ENCODE measurements at regions not wholly inside any gene's neighbourhood (a gene's known extent, or its start where the extent isn't known, plus 50 kb on each side); places are given as distances from the start of the nearest gene placed in this dataset.

DNA sequence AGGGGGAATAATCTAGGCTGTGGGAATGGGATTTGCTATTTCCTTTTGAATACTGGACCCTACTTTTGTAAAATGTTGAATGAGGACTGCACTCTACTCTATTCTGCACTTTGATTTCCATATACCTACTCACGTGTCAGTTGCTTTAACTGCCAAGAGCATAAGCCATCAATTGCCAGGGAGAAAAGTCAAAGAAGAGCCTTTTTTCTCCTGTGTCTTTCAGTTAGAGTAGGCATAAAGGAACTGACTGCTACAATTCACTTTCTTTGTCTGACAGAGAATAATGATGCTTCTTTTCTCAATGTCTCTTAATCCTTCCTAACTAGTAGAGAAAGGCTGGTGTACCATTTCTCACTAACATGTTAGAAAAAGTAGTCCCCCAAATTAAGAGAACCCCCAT lies 231.6 kb downstream of the ELAVL2 start:
- no peaks in the 10 kb centered on the region for H3K9me2 ChIP-seq (ENCODE audit: insufficient read depth, low read length)
- H3K9me3 ChIP-seq (ENCODE audit: low read length) = no peaks in the 10 kb centered on the region
- H3K4me2 ChIP-seq (ENCODE audit: low read length) = no peak overlapping the region
- no peak overlapping the region for H2AFZ ChIP-seq (ENCODE audit: low read depth, low read length)
- no peaks in the 10 kb centered on the region for H3K27me3 ChIP-seq (ENCODE audit: insufficient read depth, low read depth, low read length)
- H4K20me1 ChIP-seq (ENCODE audit: insufficient read depth) = no peaks in the 10 kb centered on the region
- H3K79me2 ChIP-seq (replicated peaks; ENCODE audit: insufficient read depth, low read length) = no peaks in the 10 kb centered on the region
- H3K36me3 ChIP-seq (ENCODE audit: insufficient read depth, low read length) = no peaks in the 10 kb centered on the region
- H3F3A ChIP-seq (ENCODE audit: insufficient read depth, low read length, poor library complexity, severe bottlenecking) = no peaks in the 10 kb centered on the region
- H3K9ac ChIP-seq (ENCODE audit: low read length) = no peak overlapping the region
- H3K27ac ChIP-seq (ENCODE audit: low read length) = no peak overlapping the region
- TF ChIP-seq, protein P1, sequence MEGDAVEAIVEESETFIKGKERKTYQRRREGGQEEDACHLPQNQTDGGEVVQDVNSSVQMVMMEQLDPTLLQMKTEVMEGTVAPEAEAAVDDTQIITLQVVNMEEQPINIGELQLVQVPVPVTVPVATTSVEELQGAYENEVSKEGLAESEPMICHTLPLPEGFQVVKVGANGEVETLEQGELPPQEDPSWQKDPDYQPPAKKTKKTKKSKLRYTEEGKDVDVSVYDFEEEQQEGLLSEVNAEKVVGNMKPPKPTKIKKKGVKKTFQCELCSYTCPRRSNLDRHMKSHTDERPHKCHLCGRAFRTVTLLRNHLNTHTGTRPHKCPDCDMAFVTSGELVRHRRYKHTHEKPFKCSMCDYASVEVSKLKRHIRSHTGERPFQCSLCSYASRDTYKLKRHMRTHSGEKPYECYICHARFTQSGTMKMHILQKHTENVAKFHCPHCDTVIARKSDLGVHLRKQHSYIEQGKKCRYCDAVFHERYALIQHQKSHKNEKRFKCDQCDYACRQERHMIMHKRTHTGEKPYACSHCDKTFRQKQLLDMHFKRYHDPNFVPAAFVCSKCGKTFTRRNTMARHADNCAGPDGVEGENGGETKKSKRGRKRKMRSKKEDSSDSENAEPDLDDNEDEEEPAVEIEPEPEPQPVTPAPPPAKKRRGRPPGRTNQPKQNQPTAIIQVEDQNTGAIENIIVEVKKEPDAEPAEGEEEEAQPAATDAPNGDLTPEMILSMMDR (IDR thresholded peaks at IDR 0.05; ENCODE audit: poor library complexity, severe bottlenecking) = no peak
- TF ChIP-seq MXI1 (conservative IDR thresholded peaks at IDR 0.05; ENCODE audit: poor library complexity, severe bottlenecking) = no peak
- no peak for TF ChIP-seq SMC3 (conservative IDR thresholded peaks at IDR 0.05; ENCODE audit: poor library complexity)
- no peak for TF ChIP-seq EZH2 (IDR thresholded peaks at IDR 0.05; ENCODE audit: borderline replicate concordance, insufficient read depth, low read length, poor library complexity, severe bottlenecking)
- H3K4me3 ChIP-seq (ENCODE audit: low read length) = no peak overlapping the region

DNA sequence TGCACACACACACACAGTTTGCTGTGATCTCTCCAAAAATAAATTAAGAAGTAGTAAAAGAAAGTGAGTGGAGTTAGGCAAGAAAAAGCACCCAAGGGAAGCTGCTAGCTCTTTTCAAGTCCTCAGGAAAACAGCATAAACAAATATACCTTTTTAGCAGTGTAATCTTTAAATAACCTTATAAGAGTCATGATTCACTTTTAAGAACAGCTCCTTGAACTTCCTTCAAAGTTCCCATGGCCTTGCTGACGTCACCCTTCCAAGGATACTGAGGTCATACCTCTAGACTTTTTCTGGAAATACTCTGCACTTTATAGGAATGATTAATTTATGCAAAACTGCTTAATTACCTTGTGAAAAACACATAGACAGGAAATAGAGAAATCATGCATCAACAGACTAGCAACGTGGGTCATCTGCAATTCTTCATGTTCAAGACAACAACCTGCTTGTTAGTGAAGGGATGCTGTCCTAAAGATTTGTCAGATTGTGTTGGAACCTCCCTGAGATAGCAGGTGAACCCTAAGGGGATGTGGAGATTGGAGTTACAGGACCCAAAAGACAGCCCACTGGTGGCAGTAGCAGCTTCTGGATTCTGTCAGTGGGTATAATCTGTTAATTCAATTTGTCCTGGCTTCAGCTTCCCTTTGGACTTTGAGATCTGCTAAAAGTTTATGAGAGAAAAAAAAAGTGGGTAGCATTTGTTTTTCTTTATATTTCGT lies 229.0 kb downstream of the ELAVL2 start:
- H3K27me3 ChIP-seq (ENCODE audit: insufficient read depth, low read depth, low read length) = no peaks in the 10 kb centered on the region
- no peaks in the 10 kb centered on the region for H4K20me1 ChIP-seq (ENCODE audit: insufficient read depth)
- no peak for TF ChIP-seq MXI1 (conservative IDR thresholded peaks at IDR 0.05; ENCODE audit: poor library complexity, severe bottlenecking)
- no peak for TF ChIP-seq POLR2AphosphoS5 (IDR thresholded peaks at IDR 0.05)
- TF ChIP-seq, protein P2, sequence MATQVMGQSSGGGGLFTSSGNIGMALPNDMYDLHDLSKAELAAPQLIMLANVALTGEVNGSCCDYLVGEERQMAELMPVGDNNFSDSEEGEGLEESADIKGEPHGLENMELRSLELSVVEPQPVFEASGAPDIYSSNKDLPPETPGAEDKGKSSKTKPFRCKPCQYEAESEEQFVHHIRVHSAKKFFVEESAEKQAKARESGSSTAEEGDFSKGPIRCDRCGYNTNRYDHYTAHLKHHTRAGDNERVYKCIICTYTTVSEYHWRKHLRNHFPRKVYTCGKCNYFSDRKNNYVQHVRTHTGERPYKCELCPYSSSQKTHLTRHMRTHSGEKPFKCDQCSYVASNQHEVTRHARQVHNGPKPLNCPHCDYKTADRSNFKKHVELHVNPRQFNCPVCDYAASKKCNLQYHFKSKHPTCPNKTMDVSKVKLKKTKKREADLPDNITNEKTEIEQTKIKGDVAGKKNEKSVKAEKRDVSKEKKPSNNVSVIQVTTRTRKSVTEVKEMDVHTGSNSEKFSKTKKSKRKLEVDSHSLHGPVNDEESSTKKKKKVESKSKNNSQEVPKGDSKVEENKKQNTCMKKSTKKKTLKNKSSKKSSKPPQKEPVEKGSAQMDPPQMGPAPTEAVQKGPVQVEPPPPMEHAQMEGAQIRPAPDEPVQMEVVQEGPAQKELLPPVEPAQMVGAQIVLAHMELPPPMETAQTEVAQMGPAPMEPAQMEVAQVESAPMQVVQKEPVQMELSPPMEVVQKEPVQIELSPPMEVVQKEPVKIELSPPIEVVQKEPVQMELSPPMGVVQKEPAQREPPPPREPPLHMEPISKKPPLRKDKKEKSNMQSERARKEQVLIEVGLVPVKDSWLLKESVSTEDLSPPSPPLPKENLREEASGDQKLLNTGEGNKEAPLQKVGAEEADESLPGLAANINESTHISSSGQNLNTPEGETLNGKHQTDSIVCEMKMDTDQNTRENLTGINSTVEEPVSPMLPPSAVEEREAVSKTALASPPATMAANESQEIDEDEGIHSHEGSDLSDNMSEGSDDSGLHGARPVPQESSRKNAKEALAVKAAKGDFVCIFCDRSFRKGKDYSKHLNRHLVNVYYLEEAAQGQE (IDR thresholded peaks at IDR 0.05; ENCODE audit: borderline replicate concordance) = no peak
- no peak for TF ChIP-seq EZH2 (IDR thresholded peaks at IDR 0.05; ENCODE audit: borderline replicate concordance, insufficient read depth, low read length, poor library complexity, severe bottlenecking)
- no peak for TF ChIP-seq TAF1 (IDR thresholded peaks at IDR 0.05; ENCODE audit: low read depth)
- no peak for TF ChIP-seq EP300 (conservative IDR thresholded peaks at IDR 0.05; ENCODE audit: poor library complexity, severe bottlenecking)
- no peak for TF ChIP-seq SMC3 (conservative IDR thresholded peaks at IDR 0.05; ENCODE audit: poor library complexity)
- TF ChIP-seq, protein P1 (IDR thresholded peaks at IDR 0.05; ENCODE audit: poor library complexity, severe bottlenecking) = no peak
- no peak for TF ChIP-seq RAD21 (conservative IDR thresholded peaks at IDR 0.05)
- no peak overlapping the region for H3K4me2 ChIP-seq (ENCODE audit: low read length)
- H3K9ac ChIP-seq (ENCODE audit: low read length) = no peak overlapping the region
- no peak overlapping the region for H3K4me3 ChIP-seq (ENCODE audit: low read length)
- H3K9me3 ChIP-seq (ENCODE audit: low read length) = no peaks in the 10 kb centered on the region
- no peaks in the 10 kb centered on the region for H3K9me2 ChIP-seq (ENCODE audit: insufficient read depth, low read length)
- no peaks in the 10 kb centered on the region for H3K79me2 ChIP-seq (replicated peaks; ENCODE audit: insufficient read depth, low read length)
- H3F3A ChIP-seq (ENCODE audit: insufficient read depth, low read length, poor library complexity, severe bottlenecking) = no peaks in the 10 kb centered on the region
- H3K27ac ChIP-seq (ENCODE audit: low read length) = no peak overlapping the region
- no peak overlapping the region for H2AFZ ChIP-seq (ENCODE audit: low read depth, low read length)
- no peaks in the 10 kb centered on the region for H3K36me3 ChIP-seq (ENCODE audit: insufficient read depth, low read length)
